HG02938 (cell line): ENCODE measurements at regions not wholly inside any gene's neighbourhood (a gene's known extent, or its start where the extent isn't known, plus 50 kb on each side); places are given as distances from the start of the nearest gene placed in this dataset.
"Not testable (repeated sequence)": the region's sequence is repeated elsewhere in the genome, so short reads cannot be mapped to it uniquely, and the experiment has no call there.

ENCODE experiments used
- ATAC-seq: cut with Tn5 transposase; IDR thresholded peaks from one replicate; pipeline ENCODE4 v1.9.1; 2021; ENCODE audit warnings: mild to moderate bottlenecking, moderate library complexity; ENCODE audit not compliant: unreplicated experiment

DNA sequence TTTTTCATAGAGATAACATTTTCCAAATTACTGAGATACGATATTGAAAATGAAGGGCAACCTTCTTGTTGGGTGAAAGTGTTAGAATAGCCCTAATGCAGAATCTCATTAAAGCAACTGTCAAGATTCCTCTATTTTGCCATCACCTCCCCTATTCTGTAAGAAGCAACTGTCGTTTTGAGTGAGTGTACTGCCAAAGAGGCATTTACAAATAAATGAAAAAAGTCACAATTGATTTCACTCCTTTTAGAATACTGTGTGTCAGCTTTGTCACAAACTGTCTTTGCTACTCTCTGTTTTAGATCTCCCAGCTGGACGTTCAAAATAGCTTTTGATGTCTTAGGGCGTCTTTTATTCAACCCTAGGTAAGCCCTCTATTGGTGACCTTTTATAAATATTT, 322.8 kb upstream of the NAALADL2 start:
- no peak for ATAC-seq

- no peak for ATAC-seq
These were observed 321.0 kb upstream of the NAALADL2 start for GRCh38 chr3:174538151-174538550.

DNA sequence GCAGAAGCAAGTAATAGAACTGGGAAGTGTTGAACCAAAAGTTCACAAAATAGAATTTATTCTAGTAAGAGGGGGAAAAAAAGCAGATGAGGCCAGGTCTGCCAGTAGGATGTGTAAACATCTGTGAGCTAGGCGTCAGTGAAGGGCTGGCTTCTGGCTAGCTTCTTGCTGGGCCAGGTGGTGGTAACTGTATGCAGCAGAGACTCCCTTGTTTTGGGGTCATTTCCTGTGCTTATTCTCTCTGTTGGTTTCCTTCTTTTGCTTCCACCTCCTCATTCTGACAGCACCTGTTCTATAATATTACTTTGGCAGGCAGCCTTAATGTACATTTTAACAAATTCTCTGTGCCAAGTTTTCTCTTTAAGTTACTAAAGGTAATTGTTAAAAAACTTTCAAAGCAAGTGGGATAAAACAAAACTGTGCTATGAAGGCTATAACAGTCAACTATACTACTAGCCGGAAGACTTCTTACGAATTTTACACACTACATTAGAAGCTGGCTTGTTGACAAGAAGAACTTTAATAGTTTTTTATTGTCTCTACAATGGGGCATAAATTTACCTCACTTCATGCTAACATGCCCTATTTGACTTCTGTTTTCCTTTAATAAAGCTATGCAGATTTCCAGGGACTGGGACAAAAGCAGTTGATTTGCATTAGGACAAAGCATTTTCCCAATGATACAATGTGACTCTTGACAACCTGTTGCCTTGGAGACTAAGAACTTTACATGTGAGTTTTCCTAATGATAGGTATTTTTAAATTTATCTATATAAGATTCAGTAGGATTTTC, 318.8 kb upstream of the NAALADL2 start:
- no peak for ATAC-seq

DNA sequence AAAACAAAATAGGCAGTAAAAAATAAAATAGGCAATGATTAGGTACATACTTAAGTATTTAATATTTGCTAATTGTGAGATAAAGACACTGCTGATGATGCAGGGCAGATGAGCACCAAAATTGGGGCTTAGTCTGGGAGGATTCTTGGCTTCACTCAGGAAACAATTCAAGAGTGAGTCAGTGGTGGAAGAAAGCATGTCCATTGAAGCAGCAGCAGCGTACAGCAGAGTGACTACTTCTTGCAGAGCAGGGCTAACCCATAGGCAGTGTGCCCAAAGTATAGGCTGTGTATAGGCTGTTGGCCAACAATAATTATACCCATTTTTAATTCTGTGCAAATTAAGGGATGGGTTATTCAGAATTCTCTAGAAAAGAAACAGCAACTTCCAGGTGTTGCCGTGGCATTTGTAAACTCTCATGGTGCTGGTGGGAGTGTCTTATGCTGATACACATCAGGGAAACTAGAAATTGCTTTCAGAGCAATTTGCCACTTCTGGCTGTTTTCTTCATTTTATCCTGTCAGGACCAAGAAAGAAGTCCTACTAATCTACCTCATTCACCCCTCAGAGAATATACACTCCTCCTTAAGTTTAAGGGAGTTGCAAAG, 317.3 kb upstream of the NAALADL2 start:
- no peak for ATAC-seq

- no peak for ATAC-seq
These were observed 311.2 kb upstream of the NAALADL2 start for GRCh38 chr3:174547801-174548435.

GRCh38 chr3:174548841-174549623, 310.1 kb upstream of the NAALADL2 start:
- no peak for ATAC-seq

DNA sequence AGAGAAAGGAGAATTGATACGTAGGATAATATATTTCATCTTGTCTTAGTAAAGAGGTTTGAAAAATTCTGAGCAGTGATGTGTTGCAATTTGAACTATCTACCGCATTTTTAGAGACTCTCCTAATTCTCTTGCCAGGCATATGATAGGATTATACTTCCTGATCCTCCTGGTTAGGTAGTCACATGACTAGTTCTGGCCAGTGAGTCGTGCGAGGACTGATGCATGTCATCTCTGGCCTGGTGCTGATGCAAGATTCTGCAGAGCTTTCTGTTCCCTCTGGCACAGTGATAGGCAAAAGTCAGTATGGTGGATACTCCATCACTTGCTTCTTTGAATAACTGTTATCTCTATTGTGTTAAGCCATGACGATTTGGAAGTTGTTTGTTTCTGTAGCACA, 277.6 kb upstream of the NAALADL2 start:
- no peak for ATAC-seq

DNA sequence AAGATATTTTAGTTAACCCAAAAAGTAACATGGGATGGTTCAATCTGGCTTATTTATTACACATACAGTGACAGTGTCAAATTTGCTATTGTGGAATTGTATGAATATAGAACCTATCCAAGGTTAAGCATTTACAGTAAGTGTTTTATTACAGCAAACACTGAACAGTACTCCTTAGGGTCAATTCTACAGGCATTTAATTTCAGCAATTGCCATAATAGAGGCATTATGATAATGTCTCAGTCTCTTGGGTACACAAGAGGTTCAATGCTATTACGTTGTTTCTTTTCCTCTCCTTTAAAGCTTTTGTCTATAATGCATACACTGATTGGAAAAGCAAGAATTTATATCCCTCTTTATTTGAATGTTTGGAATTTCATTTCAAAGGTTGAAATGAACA, 275.7 kb upstream of the NAALADL2 start:
- no peak for ATAC-seq

DNA sequence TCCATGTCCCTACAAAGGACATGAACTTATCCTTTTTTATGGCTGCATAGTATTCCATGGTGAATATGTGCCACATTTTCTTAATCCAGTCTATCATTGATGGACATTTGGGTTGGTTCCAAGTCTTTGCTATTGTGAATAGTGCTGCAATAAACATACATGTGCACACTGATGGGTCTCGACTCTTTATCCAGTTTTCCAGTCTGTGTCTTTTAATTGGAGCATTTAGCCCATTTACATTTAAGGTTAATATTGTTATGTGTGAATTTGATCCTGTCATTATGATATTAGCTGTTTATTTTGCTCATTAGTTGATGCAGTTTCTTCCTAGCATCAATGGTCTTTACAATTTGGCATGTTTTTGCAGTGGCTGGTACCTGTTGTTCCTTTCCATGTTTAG, 272.0 kb upstream of the NAALADL2 start:
- ATAC-seq = not testable (repeated sequence)

GRCh38 chr3:174596447-174596982, 262.6 kb upstream of the NAALADL2 start:
- ATAC-seq = no peak

- no peak for ATAC-seq
These were observed 260.2 kb upstream of the NAALADL2 start for GRCh38 chr3:174598885-174599439.

DNA sequence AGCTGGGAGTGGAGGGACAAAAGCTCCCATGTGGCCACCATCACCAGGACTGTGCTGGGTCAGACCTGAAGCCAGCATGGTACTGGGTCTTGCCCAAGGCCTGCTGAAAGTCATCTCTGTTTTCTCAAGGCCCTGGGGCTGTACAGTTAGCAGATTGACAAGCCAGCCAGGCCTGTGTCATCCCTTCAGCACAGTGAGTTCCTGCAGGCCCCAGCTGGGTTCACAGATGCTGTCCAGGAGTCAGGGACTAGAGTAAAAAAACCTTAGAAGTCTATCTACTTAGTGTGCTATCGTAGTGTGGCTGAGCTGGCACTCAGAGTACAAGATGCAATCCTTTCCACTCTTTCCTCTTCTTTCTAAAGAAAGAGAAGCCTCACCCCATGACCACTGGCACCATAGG, 246.0 kb upstream of the NAALADL2 start:
- no peak for ATAC-seq

GRCh38 chr3:174614036-174614435, 245.1 kb upstream of the NAALADL2 start:
- no peak for ATAC-seq

DNA sequence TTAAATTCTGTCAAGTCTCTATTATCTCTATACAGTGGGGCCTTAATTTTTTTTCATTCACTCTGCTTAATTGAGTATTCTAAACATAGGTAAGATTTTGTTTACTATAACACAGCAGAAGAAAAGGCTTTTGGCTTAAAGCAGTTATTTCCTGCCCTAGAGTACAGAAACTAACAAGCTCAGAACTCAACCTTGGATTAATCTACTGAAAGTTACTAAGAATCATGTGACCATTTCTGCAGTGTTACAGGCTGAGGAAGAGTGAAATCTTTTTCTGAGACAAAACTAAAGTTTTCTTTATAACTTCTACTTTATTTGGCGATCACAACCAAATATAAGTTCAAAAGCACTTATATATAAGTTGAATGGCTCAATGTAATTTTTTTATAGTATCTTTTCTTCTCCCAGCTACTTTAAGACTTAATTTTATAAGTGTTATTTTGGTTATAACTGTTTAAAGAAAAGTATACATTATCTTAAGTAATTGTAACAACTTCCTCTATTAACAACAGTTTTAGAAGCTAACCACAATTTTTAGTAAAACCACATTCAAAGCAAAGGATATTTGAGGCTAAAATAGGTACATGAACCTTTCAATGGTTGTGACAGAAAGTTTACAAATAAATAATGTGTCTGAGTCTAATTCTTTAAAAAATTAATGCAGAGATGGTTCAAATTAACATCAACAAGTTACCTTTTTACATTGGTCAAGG, 240.6 kb upstream of the NAALADL2 start:
- no peak for ATAC-seq

GRCh38 chr3:174619239-174619638, 239.9 kb upstream of the NAALADL2 start:
- ATAC-seq = no peak

GRCh38 chr3:174620138-174620537, 239.0 kb upstream of the NAALADL2 start:
- no peak for ATAC-seq

DNA sequence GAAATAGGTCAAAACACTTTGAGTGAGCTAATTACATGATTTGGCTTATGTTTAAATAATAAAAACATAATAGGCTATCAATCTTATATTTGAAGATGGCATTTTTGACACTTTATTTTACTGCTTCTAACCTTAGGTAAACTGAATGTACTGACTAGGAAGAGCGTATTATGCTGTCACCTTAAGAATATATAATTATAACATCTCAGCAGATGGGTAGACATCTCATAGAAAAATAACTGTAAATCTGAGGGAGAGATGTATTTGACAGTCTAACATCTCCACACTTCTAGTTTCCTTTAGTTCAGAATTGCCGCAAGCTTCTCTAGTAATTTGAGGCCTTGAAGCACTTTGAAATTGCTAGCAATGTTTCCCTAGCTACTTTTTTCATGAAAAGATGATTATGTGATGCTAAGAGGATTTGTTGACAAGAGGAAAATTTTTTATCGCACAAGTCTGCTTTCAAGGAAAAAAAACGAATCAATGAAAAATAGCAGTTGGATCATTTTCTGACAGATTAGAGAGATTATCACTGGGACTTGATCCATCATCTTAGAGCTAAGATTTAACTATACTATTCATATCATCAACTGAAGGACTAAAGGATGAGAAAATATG, 238.2 kb upstream of the NAALADL2 start:
- no peak for ATAC-seq

DNA sequence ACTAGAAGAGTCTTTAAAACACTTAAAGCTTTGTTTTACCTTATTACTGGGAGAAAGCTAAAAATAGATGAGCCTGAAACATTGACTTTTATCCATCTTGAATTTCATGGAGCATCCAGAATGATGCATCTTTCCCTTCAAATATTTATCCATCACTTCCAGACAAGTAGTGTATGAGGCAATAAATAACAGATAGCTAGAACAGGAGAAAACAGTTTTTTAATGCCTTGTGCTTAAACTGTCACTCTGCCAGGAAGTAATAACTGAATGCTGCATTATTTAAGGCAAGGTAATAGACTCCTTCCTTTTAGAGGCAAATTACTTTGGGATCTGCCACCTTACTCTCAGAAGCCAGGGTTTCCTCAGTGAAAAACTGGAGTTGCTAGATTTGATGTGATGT, 225.8 kb upstream of the NAALADL2 start:
- no peak for ATAC-seq

GRCh38 chr3:174636451-174636850, 222.7 kb upstream of the NAALADL2 start:
- no peak for ATAC-seq

- no peak for ATAC-seq
These were observed 219.7 kb upstream of the NAALADL2 start for GRCh38 chr3:174639406-174639805.
